ENCODE measurements at regions not wholly inside any gene's neighbourhood (a gene's known extent, or its start where the extent isn't known, plus 50 kb on each side); places are given as distances from the start of the nearest gene placed in this dataset.
A peak's percentile ranks its signal among the peaks of the same experiment; 100 is the strongest.

DNA sequence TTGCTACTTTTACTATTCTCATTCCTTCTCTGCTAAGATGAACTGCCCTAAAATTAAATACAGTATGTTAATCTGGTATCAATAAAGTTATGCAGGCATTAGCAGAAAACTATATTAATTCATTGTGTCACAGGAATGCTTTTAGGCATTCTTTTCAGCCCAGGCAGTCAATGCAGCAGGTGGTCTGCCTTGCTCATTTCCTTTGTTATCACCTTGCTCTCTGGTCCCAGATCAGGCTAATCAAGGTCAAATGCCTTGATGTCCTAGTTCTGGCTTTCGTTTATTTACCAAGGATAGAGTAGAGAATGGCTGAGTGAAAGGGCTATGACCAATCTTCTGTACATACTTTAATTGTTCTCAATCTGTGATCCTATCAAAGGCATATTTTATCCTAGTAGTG, 1023.6 kb downstream of the TMEM182 start:
- DNase-seq (ENCODE audit: low read depth), result no peak
- H3K4me3 ChIP-seq (ENCODE audit: low read depth, low read length), result no peak overlapping the region
- no peaks in the 10 kb centered on the region for H3K36me3 ChIP-seq (ENCODE audit: control insufficient read depth, insufficient read depth, low read length)
- H3K27me3 ChIP-seq (ENCODE audit: control insufficient read depth, insufficient read depth, low read length), result no peaks in the 10 kb centered on the region
- TF ChIP-seq CTCF (IDR thresholded peaks at IDR 0.05; ENCODE audit: insufficient read depth, low read length, poor library complexity, severe bottlenecking), result no peak

- Histone ChIP-seq H3K27me3 (ENCODE audit: control insufficient read depth, insufficient read depth, low read length) (no peaks in the 10 kb centered on the region), H3K4me3 (ENCODE audit: low read depth, low read length) (no peak overlapping the region), H3K36me3 (ENCODE audit: control insufficient read depth, insufficient read depth, low read length) (no peaks in the 10 kb centered on the region)
- DNase-seq (ENCODE audit: low read depth), result no peak
- no peak for TF ChIP-seq CTCF (IDR thresholded peaks at IDR 0.05; ENCODE audit: insufficient read depth, low read length, poor library complexity, severe bottlenecking)
Observed at GRCh38 chr2:103785956-103786355, 1024.1 kb downstream of the TMEM182 start.

GRCh38 chr2:103788389-103788788, 1026.6 kb downstream of the TMEM182 start:
- no peak overlapping the region for H3K4me3 ChIP-seq (ENCODE audit: low read depth, low read length)
- DNase-seq (ENCODE audit: low read depth), result no peak
- TF ChIP-seq CTCF (IDR thresholded peaks at IDR 0.05; ENCODE audit: insufficient read depth, low read length, poor library complexity, severe bottlenecking), result no peak

DNA sequence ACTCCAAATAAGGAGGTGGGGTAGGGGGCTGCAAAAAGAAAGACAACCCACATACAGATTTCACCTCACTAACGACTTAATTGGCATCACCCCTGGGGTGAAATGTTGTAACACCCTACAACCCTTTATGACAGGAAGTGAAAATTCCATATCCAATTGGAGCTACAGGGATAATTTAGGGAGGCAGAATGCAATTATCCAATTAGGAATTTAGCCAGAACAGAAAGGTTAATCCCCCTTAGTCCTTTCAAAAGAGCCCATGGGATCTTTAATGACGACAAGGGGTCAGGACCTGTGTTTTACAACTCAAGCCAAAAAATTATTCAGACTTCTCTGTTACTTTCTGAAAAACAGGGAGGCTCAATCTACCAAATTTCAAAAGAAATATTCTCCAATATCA, 1027.1 kb downstream of the TMEM182 start:
- H3K36me3 ChIP-seq (ENCODE audit: control insufficient read depth, insufficient read depth, low read length), result no peaks in the 10 kb centered on the region
- no peak overlapping the region for H3K4me3 ChIP-seq (ENCODE audit: low read depth, low read length)
- DNase-seq (ENCODE audit: low read depth), result no peak
- no peaks in the 10 kb centered on the region for H3K27me3 ChIP-seq (ENCODE audit: control insufficient read depth, insufficient read depth, low read length)
- TF ChIP-seq CTCF (IDR thresholded peaks at IDR 0.05; ENCODE audit: insufficient read depth, low read length, poor library complexity, severe bottlenecking), result no peak

More at GRCh38 chr2:103788389-103788788, 1026.6 kb downstream of the TMEM182 start:
- H3K27me3 ChIP-seq (ENCODE audit: control insufficient read depth, insufficient read depth, low read length), result no peaks in the 10 kb centered on the region
- no peaks in the 10 kb centered on the region for H3K36me3 ChIP-seq (ENCODE audit: control insufficient read depth, insufficient read depth, low read length)

DNA sequence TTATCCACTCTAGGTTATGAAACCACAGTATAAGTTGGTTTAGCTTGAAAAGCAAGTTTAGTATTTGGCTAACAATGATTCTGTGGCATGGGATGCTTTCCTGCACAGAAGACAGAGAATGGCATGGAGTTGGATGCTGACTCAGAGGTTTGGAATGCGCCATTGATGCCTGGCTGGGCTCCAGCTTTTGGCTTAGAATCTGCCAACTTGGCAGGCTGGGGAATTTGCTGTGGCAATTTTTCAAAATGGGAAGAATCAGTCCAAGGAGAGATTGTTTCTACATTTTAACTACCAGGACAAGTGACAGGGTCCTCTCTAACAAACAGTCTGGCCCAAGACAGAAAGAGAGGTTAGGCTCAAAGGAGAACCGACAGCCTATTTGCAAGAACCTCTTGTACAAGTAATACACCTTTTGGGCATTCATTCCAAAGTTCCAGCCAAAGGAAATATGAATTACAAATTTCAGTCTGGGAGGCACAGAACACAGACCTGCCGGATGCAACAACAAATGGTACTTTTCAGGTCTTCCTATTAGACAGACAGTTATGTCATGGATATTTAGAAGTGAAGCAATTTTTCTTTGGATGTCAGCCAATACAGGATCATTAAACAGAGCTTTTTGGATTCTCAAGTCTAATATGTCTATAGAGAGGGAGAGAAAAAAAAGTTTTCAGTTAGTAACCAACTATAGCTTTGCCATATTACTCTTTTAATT, 1027.7 kb downstream of the TMEM182 start:
- no peak for TF ChIP-seq CTCF (IDR thresholded peaks at IDR 0.05; ENCODE audit: insufficient read depth, low read length, poor library complexity, severe bottlenecking)
- peak; percentile 69 for DNase-seq (ENCODE audit: low read depth)
- Histone ChIP-seq H3K36me3 (ENCODE audit: control insufficient read depth, insufficient read depth, low read length) (no peaks in the 10 kb centered on the region), H3K4me3 (ENCODE audit: low read depth, low read length) (no peak overlapping the region), H3K27me3 (ENCODE audit: control insufficient read depth, insufficient read depth, low read length) (no peaks in the 10 kb centered on the region)

GRCh38 chr2:103792042-103792441, 1030.2 kb downstream of the TMEM182 start:
- Histone ChIP-seq H3K27me3 (ENCODE audit: control insufficient read depth, insufficient read depth, low read length) (no peaks in the 10 kb centered on the region), H3K36me3 (ENCODE audit: control insufficient read depth, insufficient read depth, low read length) (no peaks in the 10 kb centered on the region), H3K4me3 (ENCODE audit: low read depth, low read length) (no peak overlapping the region)
- no peak for TF ChIP-seq CTCF (IDR thresholded peaks at IDR 0.05; ENCODE audit: insufficient read depth, low read length, poor library complexity, severe bottlenecking)
- no peak for DNase-seq (ENCODE audit: low read depth)
